ENCODE measurements at regions not wholly inside any gene's neighbourhood (a gene's known extent, or its start where the extent isn't known, plus 50 kb on each side); places are given as distances from the start of the nearest gene placed in this dataset.
A peak's percentile ranks its signal among the peaks of the same experiment; 100 is the strongest.

DNA sequence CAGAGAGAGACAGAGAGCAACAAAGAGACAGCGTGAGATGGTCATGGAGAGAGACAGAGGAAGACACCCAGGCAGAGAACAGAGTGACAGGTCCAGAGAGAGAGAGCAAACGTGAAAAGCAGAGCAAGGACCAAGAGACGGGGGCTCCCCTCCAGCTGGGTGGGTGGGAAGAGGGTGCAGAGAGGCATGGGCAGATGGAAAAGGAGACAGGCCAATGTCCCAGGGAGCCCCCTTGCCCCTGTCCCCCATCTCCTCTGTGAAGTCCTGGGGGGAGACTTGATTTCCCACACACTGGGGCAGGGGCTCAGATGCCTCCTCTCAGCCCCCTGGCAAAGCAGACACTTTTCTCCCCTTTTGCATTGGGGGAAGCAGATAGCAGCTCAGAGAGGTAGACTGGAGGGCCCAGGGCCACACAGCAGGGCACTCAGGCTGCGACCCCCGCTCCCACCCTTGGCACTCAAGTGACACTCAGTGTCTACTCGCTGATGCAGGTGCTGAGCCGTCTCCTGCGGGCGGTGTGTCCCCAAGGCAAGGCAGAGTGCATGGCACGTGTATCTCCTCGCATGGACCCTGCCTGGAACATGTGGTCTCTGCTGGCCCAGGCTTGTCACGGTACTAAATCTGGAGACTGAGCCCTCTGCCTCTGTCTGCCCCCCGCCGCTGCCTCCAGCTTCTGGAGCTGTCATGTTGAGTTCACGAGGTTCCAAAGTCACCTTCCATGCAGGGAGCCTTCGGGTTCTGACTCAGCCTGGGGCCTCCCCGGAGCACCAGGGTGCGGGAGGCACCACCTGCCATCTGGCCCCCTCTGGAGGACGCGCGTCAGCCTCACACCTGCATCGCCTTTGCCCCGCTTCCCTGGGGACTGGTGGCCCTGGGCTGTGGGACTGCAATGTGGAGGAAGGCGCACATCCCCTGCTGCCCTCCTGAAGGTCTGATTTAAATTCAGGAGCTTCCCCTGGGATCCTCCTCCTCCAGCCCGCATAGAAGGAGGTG, 215.9 kb upstream of the GSE1 start:
- H3K9me3 Mint-ChIP-seq = no peaks in the 10 kb centered on the region
- no peak overlapping the region for H2BK120ac ChIP-seq (ENCODE audit: low read depth, low read length, poor library complexity, severe bottlenecking)
- no peak overlapping the region for H2BK12ac ChIP-seq (ENCODE audit: insufficient read length, low read depth, low read length)
- no peak overlapping the region; a peak in 1 of 7 replicates for H3K27ac Mint-ChIP-seq
- no peaks in the 10 kb centered on the region for H3K79me2 ChIP-seq (ENCODE audit: insufficient read depth, low read length)
- H3K36me3 Mint-ChIP-seq (ENCODE audit: insufficient read depth in 1 of 3, low read depth in 3 of 3) = no peaks in the 10 kb centered on the region
- no peak overlapping the region for H3K27ac ChIP-seq (ENCODE audit: insufficient read length, low read depth, low read length)
- H3K4me3 Mint-ChIP-seq = no peak overlapping the region; a peak in 1 of 5 replicates
- H3K9me3 ChIP-seq (ENCODE audit: control insufficient read depth, low read depth, low read length) = no peaks in the 10 kb centered on the region
- no peak overlapping the region for H4K8ac ChIP-seq (replicated peaks; ENCODE audit: insufficient read length, low read depth, low read length)
- H2BK15ac ChIP-seq (ENCODE audit: low read depth, low read length) = no peak overlapping the region
- no peak overlapping the region for H3K18ac ChIP-seq (ENCODE audit: insufficient read length, low read depth, low read length)
- no peak overlapping the region for H3K23ac ChIP-seq (ENCODE audit: insufficient read length, low read depth, low read length)
- H2BK5ac ChIP-seq (ENCODE audit: insufficient read length, low read length) = no peak overlapping the region
- no peak overlapping the region for H3K9ac ChIP-seq (ENCODE audit: extremely low read depth, insufficient read length, low read length)
- H4K5ac ChIP-seq (ENCODE audit: insufficient read length, low read depth, low read length) = no peak overlapping the region
- TF ChIP-seq, protein P1, sequence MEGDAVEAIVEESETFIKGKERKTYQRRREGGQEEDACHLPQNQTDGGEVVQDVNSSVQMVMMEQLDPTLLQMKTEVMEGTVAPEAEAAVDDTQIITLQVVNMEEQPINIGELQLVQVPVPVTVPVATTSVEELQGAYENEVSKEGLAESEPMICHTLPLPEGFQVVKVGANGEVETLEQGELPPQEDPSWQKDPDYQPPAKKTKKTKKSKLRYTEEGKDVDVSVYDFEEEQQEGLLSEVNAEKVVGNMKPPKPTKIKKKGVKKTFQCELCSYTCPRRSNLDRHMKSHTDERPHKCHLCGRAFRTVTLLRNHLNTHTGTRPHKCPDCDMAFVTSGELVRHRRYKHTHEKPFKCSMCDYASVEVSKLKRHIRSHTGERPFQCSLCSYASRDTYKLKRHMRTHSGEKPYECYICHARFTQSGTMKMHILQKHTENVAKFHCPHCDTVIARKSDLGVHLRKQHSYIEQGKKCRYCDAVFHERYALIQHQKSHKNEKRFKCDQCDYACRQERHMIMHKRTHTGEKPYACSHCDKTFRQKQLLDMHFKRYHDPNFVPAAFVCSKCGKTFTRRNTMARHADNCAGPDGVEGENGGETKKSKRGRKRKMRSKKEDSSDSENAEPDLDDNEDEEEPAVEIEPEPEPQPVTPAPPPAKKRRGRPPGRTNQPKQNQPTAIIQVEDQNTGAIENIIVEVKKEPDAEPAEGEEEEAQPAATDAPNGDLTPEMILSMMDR (conservative IDR thresholded peaks at IDR 0.05) = no peak; the same call in 2 of the 3 replicates
- no peak overlapping the region for H3T11ph ChIP-seq (ENCODE audit: low read length)
- H3K27me3 ChIP-seq (ENCODE audit: insufficient read depth, low read length) = no peaks in the 10 kb centered on the region
- H3K14ac ChIP-seq (ENCODE audit: insufficient read depth, low read length) = no peak overlapping the region
- H3K4ac ChIP-seq (ENCODE audit: low read depth, low read length) = no peak overlapping the region
- no CpG with 5 or more reads among the region's 25 CpGs for WGBS (ENCODE audit: extremely low coverage, insufficient read length, low lambda C conversion rate)
- H3K27me3 Mint-ChIP-seq (ENCODE audit: low read depth) = peaks cover 9% of the 10 kb centered on the region
- H3K79me1 ChIP-seq (ENCODE audit: insufficient read depth, low read depth, low read length, poor library complexity, severe bottlenecking) = no peaks in the 10 kb centered on the region
- no peak overlapping the region for H4K91ac ChIP-seq (ENCODE audit: insufficient read length, low read depth, low read length)
- no peak overlapping the region for H3K56ac ChIP-seq (ENCODE audit: insufficient read length, low read depth, low read length)
- H2AFZ ChIP-seq (ENCODE audit: low read length) = no peak overlapping the region
- H2AK5ac ChIP-seq (ENCODE audit: insufficient read length, low read length) = no peak overlapping the region
- no peak overlapping the region for H2BK20ac ChIP-seq (ENCODE audit: low read depth, low read length, poor library complexity, severe bottlenecking)
- DNase-seq = peak; percentile 52
- H3K23me2 ChIP-seq (ENCODE audit: insufficient read length, low read depth, low read length, poor library complexity, severe bottlenecking) = no peaks in the 10 kb centered on the region
- H4K20me1 ChIP-seq (ENCODE audit: control insufficient read depth, insufficient read depth, insufficient read length) = no peaks in the 10 kb centered on the region
- H3K4me1 Mint-ChIP-seq = peaks cover 40% of the 10 kb centered on the region in 2 experiments
- peaks cover 12% of the 10 kb centered on the region; the same call in 1 of the 2 replicates for H3K4me1 ChIP-seq (ENCODE audit: insufficient read depth, low read length)
- no peak overlapping the region for H3K4me2 ChIP-seq (ENCODE audit: insufficient read depth, insufficient read length, low read length)

Measured in H9 (cell line).